Heart left ventricle (tissue), 16 donors: ENCODE measurements at regions not wholly inside any gene's neighbourhood (a gene's known extent, or its start where the extent isn't known, plus 50 kb on each side); places are given as distances from the start of the nearest gene placed in this dataset.

ENCODE experiments used
- ATAC-seq, 4 donors: fragments of 200-7000 bp; cut with Tn5 transposase; one replicate each; pipeline ENCODE4 v1.9.1; 2020 to 2022; ENCODE audit warnings: moderate library complexity in 4 of 4, mild to moderate bottlenecking in 3 of 4, moderate number of reproducible peaks in 1 of 4
- DNase-seq, 5 donors: peaks; one replicate each; pipeline ENCODE4 v3.0.0-alpha.2; 2020
- H3K27ac ChIP-seq, 12 donors: fragments of 200-600 bp; sonication (generic) in 4 of 12; one replicate each; pipeline versions ENCODE4 v1.5.0 to v1.8.0; 2016 to 2022; ENCODE audit warnings: mild to moderate bottlenecking in 2 of 12
- H3K27me3 ChIP-seq, 9 donors: fragments of 200-600 bp; sonication (generic) in 2 of 9; one replicate each; pipeline versions ENCODE4 v1.5.1 to v1.8.0; 2016 to 2022; ENCODE audit warnings: mild to moderate bottlenecking in 3 of 9
- H3K36me3 ChIP-seq, 9 donors: fragments of 200-600 bp; sonication (generic) in 2 of 9; one replicate each; pipeline versions ENCODE4 v1.5.0 to v1.8.0; 2018 to 2022; ENCODE audit warnings: mild to moderate bottlenecking in 2 of 9
- H3K4me1 ChIP-seq, 12 donors: fragments of 200-600 bp; sonication (generic) in 4 of 12; one replicate each; pipeline versions ENCODE4 v1.5.0 to v1.8.0; 2016 to 2022; ENCODE audit warnings: mild to moderate bottlenecking in 3 of 12
- H3K4me3 ChIP-seq, 12 donors: fragments of 200-600 bp; sonication (generic) in 4 of 12; one replicate each; pipeline versions ENCODE4 v1.5.0 to v1.8.0; 2017 to 2022; ENCODE audit warnings: mild to moderate bottlenecking in 9 of 12, moderate library complexity in 4 of 12
- H3K9me3 ChIP-seq, 12 donors: fragments of 200-600 bp; sonication (generic) in 4 of 12; one replicate each; pipeline versions ENCODE4 v1.5.0 to v1.8.0; 2016 to 2022; ENCODE audit warnings: mild to moderate bottlenecking in 1 of 12
- CTCF ChIP-seq, 12 donors: fragments of 200-600 bp; sonication (generic) in 4 of 12; IDR thresholded peaks; one replicate each; pipeline versions ENCODE4 v1.5.0 to v1.8.0; 2018 to 2022; ENCODE audit warnings: antibody characterized with exemption in 12 of 12, mild to moderate bottlenecking in 5 of 12
- POLR2A ChIP-seq, 2 donors: fragments of 450-650 bp; IDR thresholded peaks; one replicate each; pipeline ENCODE4 v1.6.1; 2017; ENCODE audit warnings: antibody characterized with exemption in 2 of 2, mild to moderate bottlenecking in 2 of 2, moderate library complexity in 2 of 2
- WGBS, 4 donors: extraction: QIAGEN DNeasy Blood & Tissue Kit in 2 of 4; methylation state at CpG; one replicate each; pipeline versions ENCODE4 v1.1.5 to v1.1.7; 2013 to 2018; 5-methylcytosine and 5-hydroxymethylcytosine counted together
- intact Hi-C, 10 donors: fragments of 100-400 bp; cut with DNase I; formaldehyde crosslinking; loops; one replicate each; pipeline versions ENCODE4 v1.11.1 to v1.14.2; 2022
- donor health status: ischemic (EF 13 %, LVEDD 7.1; RV severe dilation, severe dysfunction).
- donor health status: healthy with polysubstance abuse.
- donor health status: DM: no; HTN: yes; CAD: no.
- donor health status: DM: no; HTN: no; CAD: no.
- donor health status: ischemic (EF 25% LVEDD 6.9; RV normal size, moderate dysfunction).
- donor health status: ischemic (EF 25% LVEDD 5.7; RV mildly dilated, moderate dysfunction).
- donor health status: healthy.
- donor health status: DM: yes; HTN: yes; CAD: no.
- donor health status: ischemic (EF 35%, LVEDD 5.7; RV mildly dilated, moderate dysfunction).
- donor health status: nonischemic (EF 11% LVEDD 7.7; RV severe dilation, severe dysfunction).
- donor health status: DM: yes; HTN: yes; CAD: no.
- donor health status: PGD.
- donor health status: ischemic (EF 29% LVEDD 5.4; RV normal size, mild dysfunction).
- donor health status: nonischemic (EF 23%, LVEDD 6.1; RV moderate dilation, normal function).

- Histone ChIP-seq H3K27me3 (no peaks in the 10 kb centered on the region), H3K36me3 (no peaks in the 10 kb centered on the region), H3K27ac (no peak overlapping the region), H3K4me1 (no peaks in the 10 kb centered on the region), H3K4me3 (no peak overlapping the region), H3K9me3 (peaks cover 0 to 16% (median 0%) of the 10 kb centered on the region in 12 donors)
- DNase-seq = no peak
- intact Hi-C loops = no loop called here
- no peak for ATAC-seq
- no peak for TF ChIP-seq POLR2A (IDR thresholded peaks at IDR 0.05)
- no peak for TF ChIP-seq CTCF (IDR thresholded peaks at IDR 0.05)
Measured at GRCh38 chr11:37748641-37749040, 1150.6 kb upstream of the RAG2 start.

- no peak overlapping the region for H3K4me3 ChIP-seq
- DNase-seq = no peak
- no peaks in the 10 kb centered on the region for H3K36me3 ChIP-seq
- no peak overlapping the region for H3K27ac ChIP-seq
- no peaks in the 10 kb centered on the region for H3K27me3 ChIP-seq
- no peak for ATAC-seq
- no peaks in the 10 kb centered on the region for H3K4me1 ChIP-seq
- TF ChIP-seq POLR2A (IDR thresholded peaks at IDR 0.05) = no peak
- TF ChIP-seq CTCF (IDR thresholded peaks at IDR 0.05) = no peak
- WGBS, 4 donors = 58 to 83% (median 76%) methylated on average over 2 of the region's 2 CpGs
- intact Hi-C loops = no loop called here
- peaks cover 0 to 16% (median 0%) of the 10 kb centered on the region in 12 donors for H3K9me3 ChIP-seq
Measured at GRCh38 chr11:37747121-37747520, 1149.1 kb upstream of the RAG2 start.

- 34 to 59% (median 51%) methylated on average over 2 of the region's 2 CpGs for WGBS, 4 donors
- no peaks in the 10 kb centered on the region for H3K36me3 ChIP-seq
- H3K27ac ChIP-seq = no peak overlapping the region
- H3K9me3 ChIP-seq = no peaks in the 10 kb centered on the region
- no peaks in the 10 kb centered on the region for H3K27me3 ChIP-seq
- TF ChIP-seq CTCF (IDR thresholded peaks at IDR 0.05) = no peak
- ATAC-seq (no peak), DNase-seq (no peak)
- no peak overlapping the region for H3K4me3 ChIP-seq
- intact Hi-C loops = no loop called here
- no peaks in the 10 kb centered on the region for H3K4me1 ChIP-seq
Measured at GRCh38 chr11:37727371-37727770, 1129.3 kb upstream of the RAG2 start.

GRCh38 chr11:37724315-37724714 lies 1126.3 kb upstream of the RAG2 start:
- intact Hi-C loops = no loop called here
- Histone ChIP-seq H3K27ac (no peak overlapping the region), H3K9me3 (no peaks in the 10 kb centered on the region), H3K4me3 (no peak overlapping the region), H3K4me1 (no peaks in the 10 kb centered on the region), H3K27me3 (no peaks in the 10 kb centered on the region), H3K36me3 (no peaks in the 10 kb centered on the region)
- 42 to 57% (median 52%) methylated on average over 4 of the region's 4 CpGs for WGBS, 4 donors
- ATAC-seq (no peak), DNase-seq (no peak)
- TF ChIP-seq POLR2A (IDR thresholded peaks at IDR 0.05) = no peak
- no peak for TF ChIP-seq CTCF (IDR thresholded peaks at IDR 0.05)
